H1 (cell line): ENCODE measurements at regions not wholly inside any gene's neighbourhood (a gene's known extent, or its start where the extent isn't known, plus 50 kb on each side); places are given as distances from the start of the nearest gene placed in this dataset.

Experiments
- CHD1 ChIP-seq: IDR thresholded peaks from 2 replicates; pipeline ENCODE4 v1.6.1; 2012; ENCODE audit warnings: low read depth, low read length, improper control_type of control experiment
- GABPA ChIP-seq: IDR thresholded peaks from 2 replicates; pipeline ENCODE4 v1.6.1; 2011; ENCODE audit warnings: mild to moderate bottlenecking, low read length, moderate library complexity, borderline replicate concordance; ENCODE audit not compliant: insufficient read depth
- GTF2F1 ChIP-seq: IDR thresholded peaks from 2 replicates; pipeline ENCODE4 v1.6.1; 2012; ENCODE audit warnings: low read depth, low read length, improper control_type of control experiment, borderline replicate concordance
- HDAC2 ChIP-seq, 2 experiments: fragments of 300-600 bp in 1 of 2; sonication (generic) in 1 of 2; IDR thresholded peaks; 2 replicates each; pipeline ENCODE4 v1.6.1; 2011 to 2012; ENCODE audit warnings: low read depth in 2 of 2, low read length in 2 of 2, mild to moderate bottlenecking in 2 of 2, moderate library complexity in 2 of 2, borderline replicate concordance in 1 of 2, inconsistent platforms in 1 of 2
- PHF8 ChIP-seq: fragments of 200-600 bp; sonication (generic); conservative IDR thresholded peaks from 2 replicates; pipeline ENCODE4 v1.7.1; 2012; ENCODE audit warnings: low read depth, mild to moderate bottlenecking, inconsistent platforms, low read length, moderate library complexity
- POLR2A ChIP-seq, 2 experiments: IDR thresholded peaks; 1 replicate in 1 of 2; 2 replicates in 1 of 2; pipeline ENCODE4 v1.6.1; 2011; ENCODE audit warnings: low read depth in 2 of 2, low read length in 2 of 2, mild to moderate bottlenecking in 2 of 2; ENCODE audit errors: control extremely low read depth in 1 of 2
- RAD21 ChIP-seq, 2 experiments: IDR thresholded peaks in 1 of 2; conservative IDR thresholded peaks in 1 of 2; 2 replicates each; pipeline ENCODE4 v1.6.1; 2011; ENCODE audit warnings: low read depth in 2 of 2, low read length in 2 of 2, improper control_type of control experiment in 1 of 2, inconsistent platforms in 1 of 2, mild to moderate bottlenecking in 1 of 2, moderate library complexity in 1 of 2
- SAP30 ChIP-seq: fragments of 300-600 bp; sonication (generic); IDR thresholded peaks from 2 replicates; pipeline ENCODE4 v1.7.1; 2012; ENCODE audit warnings: low read length, moderate library complexity, mild to moderate bottlenecking, inconsistent platforms; ENCODE audit not compliant: insufficient read depth, insufficient replicate concordance
- SP4 ChIP-seq: IDR thresholded peaks from 2 replicates; pipeline ENCODE4 v1.6.1; 2012; ENCODE audit warnings: low read length, inconsistent platforms

GRCh38 chr21:38970765-38971164 lies 165.0 kb downstream of the ETS2 start (continued):
- TF ChIP-seq RAD21 (IDR thresholded peaks at IDR 0.05 in 1 of 2, conservative IDR thresholded peaks at IDR 0.05 in 1 of 2; ENCODE audit: low read depth in 2 of 2, low read length in 2 of 2) (no peak), CHD1 (no peak), SAP30 (no peak), GTF2F1 (no peak), PHF8 (no peak), GABPA (no peak), POLR2A (IDR thresholded peaks at IDR 0.05; ENCODE audit: control extremely low read depth in 1 of 2, low read depth in 2 of 2, low read length in 2 of 2) (no peak), SP4 (no peak), HDAC2 (IDR thresholded peaks at IDR 0.05; ENCODE audit: borderline replicate concordance in 1 of 2, low read depth in 2 of 2, low read length in 2 of 2) (no peak)
